CD4-positive, alpha-beta T cell treated with Interleukin-17A for 1 hour (primary cell): ENCODE measurements at regions not wholly inside any gene's neighbourhood (a gene's known extent, or its start where the extent isn't known, plus 50 kb on each side); places are given as distances from the start of the nearest gene placed in this dataset.
"Not testable (repeated sequence)": the region's sequence is repeated elsewhere in the genome, so short reads cannot be mapped to it uniquely, and the experiment has no call there.

ENCODE experiments used
- DNase-seq: peaks from one replicate; pipeline ENCODE4 v3.0.0-alpha.2; 2020

DNA sequence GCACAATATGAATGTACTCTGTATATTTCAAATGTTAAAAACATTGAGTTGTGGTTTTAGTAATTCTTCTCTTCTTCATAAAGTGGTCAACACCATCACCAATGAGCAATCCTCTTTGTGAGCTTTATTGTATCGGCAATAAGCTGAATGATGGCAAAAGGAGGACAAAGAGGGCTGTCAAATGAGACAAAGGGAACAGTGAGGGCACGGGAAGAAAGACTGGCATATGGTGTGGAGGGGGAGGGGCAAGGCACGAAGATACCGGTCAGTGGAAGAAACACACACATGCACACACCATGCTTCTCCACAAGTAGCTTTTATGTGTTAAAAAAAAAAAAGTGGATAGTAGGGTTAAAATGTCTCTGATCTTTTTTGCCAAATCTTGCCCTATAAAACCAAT is 506.8 kb upstream of the CITED2 start:
- no peak for DNase-seq

DNA sequence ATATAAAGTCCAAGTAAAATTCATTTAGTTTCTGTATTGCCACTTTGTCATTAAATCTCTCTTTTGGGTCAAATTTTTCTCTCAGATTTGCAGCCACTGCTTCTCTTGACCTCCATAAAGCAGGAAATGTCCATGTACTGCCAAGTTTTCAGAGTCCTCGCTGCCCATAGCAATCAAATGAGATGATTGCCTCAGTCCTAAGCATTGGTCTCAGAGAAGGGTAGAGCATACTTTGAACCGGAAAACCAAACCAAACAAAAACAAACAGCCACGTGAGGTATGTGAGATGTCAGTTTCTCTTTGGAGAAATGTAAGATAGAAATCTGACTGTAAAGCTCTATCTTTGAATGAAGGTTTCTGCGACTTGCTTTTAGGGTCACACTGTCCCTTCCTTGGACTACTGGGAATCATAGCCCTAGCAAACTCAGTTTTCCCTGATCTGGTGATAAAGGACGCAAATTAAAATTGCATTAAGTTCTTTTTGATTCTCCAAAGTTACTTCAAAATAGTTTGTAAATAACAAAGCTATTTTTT is 505.4 kb upstream of the CITED2 start:
- DNase-seq = no peak

DNA sequence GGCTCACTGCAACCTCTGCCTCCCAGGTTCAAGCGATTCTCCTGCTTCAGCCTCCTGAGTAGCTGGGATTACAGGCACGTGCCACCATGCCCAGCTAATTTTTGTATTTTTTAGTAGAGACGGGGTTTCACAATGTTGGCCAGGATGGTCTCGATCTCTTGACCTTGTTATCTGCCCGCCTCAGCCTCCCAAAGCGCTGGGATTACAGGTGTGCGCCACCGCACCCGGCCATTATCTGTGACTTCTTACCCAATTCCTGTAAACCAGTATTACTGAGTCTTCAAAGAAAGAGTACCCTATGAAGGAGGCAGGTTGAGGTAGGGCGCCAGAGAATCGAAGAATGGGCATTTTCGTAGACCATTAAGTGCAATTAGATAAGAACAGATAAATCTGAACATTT is 504.8 kb upstream of the CITED2 start:
- not testable (repeated sequence) for DNase-seq

- no peak for DNase-seq
Observed at GRCh38 chr6:139877828-139878405, 503.5 kb upstream of the CITED2 start.

DNA sequence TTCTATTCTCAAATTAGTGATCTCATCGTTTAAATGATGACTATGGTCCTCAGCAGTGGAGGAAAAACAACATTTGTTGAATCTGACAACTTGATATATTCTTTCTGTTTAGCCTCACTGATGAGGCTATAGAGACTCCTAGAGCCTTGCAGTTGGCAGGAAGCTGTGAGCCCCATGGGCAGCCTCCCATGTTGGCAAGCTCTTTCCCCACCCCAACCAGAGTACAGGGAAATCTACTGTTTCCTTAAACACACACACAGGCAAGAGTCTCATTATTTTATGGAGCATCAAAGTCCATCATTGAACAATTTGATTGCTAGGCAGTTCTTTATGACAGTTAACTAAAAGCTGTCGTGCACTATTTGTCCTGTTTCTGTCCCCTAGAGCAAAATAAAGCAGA is 498.2 kb upstream of the CITED2 start:
- no peak for DNase-seq

DNA sequence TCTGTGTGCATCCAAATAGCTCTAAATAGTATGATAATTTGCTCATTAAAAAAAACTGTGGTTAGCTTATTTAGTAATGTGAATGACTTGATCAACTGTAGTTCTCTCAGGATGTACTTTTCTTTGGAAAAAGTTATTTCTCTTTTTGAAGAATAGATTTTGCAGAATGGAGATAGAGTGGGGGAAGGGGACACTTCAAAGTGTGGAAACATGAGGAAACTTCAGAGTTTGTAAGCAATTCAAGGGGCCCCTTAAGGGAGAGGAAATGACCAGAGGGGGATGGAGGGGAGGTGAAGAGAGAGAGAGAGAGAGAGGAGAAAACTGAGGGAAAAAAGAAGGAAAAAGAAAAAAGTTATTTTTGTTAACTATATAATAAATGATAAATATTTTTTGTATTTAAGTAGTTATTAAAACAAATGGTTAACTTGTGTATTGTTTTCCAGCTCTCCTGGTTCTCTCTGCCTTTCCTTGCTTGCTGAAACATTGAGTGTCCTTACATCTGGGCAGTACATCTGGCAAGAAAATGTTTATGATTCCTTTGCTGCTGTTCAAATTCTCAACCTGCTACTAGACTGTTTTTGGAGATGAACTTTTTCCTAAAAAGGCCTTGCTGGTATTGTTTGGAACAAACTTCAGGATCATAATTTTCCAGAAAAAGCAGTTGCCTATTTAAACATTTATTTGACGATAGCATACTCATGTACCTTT is 497.5 kb upstream of the CITED2 start:
- DNase-seq = no peak

DNA sequence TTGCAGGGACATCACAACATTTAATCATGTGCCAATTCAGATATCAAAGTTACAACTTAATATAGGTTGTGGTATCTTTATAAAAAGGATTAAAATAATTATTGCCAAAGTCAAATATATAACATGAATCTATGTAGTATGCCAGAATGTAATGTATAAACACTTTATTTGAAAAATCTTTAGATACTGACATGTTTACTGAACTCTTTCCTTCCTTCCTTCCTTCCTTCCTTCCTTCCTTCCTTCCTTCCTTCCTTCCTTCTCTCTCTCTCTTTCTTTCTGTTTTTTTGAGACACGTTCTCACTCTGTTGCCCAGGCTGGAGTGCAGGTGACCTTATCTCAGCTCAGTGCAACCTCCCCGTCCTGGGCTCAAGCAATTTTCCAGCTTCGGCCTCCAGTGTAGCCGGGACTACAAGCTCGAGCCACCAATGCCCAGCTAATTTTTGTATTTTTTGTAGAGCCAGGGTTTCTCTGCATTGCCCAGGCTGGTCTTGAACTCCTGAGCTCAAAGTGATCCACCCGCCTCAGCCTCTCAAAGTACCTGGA is 496.8 kb upstream of the CITED2 start:
- DNase-seq = no peak

DNA sequence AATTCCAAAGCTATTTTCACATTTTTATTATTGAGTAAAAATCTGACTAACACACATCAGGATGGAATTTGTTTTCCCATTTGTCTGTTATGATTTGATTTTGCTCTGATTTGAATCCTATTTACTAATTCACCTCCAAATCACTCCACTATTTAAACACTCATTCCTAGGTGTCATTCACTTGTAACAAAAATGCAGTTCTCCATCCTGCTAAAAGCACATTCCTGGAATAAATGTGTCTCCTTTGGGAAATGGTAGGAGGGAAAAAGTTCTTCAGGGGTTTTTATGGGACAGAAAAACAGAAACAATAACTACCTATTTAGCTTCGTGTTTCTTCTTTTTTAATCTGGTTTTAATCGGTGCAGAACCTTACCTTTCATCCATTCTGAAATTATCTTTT is 494.1 kb upstream of the CITED2 start:
- DNase-seq = no peak

DNA sequence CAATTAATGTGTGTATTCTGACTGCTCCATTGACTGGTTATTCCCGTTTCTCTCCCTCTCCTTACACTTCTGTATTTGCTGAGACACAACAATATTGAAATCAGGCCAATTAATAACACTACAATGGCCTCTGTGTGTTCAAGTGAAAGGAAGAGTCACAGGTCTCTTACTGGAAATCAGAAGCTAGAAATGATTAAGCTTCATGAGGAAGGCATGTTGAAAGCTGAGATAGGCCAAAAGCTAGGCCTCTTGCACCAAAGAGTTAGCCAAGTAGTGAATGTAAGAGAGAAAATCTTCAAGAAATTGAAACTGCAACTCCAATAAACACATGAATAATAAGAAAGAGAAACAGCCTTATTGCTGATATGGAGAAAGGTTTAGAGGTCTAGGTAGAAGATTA is 489.5 kb upstream of the CITED2 start:
- DNase-seq = no peak

DNA sequence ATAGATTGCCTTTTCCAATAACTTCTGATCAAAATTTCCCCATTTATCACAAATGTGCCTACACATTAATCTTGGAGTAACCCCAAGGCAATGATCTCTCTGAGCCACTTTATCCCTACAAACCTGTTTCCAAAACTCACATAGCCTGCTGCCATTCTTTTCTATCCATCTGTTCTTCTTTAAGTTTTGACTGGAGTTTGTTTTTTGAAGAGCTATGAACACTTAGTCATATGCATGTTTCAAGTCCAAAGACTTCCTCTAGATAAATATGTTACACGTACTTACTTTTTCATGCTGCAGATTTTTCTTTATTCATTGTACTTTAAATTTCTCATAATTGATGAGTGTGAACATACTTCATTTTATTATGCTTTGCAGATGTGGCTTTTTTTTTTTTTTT is 488.9 kb upstream of the CITED2 start:
- DNase-seq = no peak

- no peak for DNase-seq
Observed at GRCh38 chr6:139862311-139862710, 487.9 kb upstream of the CITED2 start.

GRCh38 chr6:139860203-139860602 is 485.8 kb upstream of the CITED2 start:
- DNase-seq = no peak

DNA sequence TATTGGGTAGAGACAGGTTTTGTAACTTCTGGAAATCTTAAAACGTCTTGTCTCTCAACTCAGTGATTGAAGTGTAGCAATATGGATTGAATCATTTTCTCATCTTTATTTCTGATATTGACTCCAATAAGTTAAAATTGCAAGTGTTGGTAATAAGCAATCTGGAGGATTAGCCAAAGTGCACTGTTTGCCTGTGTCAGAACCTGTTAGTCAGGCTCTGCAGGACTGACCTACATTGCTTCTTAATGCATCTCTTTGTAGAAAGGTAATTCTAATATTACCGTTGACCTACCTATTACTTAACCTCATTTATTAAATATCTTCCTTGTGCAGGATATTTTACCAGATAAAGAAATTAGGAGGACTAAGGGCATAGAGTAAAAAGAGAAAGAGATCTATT is 484.0 kb upstream of the CITED2 start:
- DNase-seq = no peak

DNA sequence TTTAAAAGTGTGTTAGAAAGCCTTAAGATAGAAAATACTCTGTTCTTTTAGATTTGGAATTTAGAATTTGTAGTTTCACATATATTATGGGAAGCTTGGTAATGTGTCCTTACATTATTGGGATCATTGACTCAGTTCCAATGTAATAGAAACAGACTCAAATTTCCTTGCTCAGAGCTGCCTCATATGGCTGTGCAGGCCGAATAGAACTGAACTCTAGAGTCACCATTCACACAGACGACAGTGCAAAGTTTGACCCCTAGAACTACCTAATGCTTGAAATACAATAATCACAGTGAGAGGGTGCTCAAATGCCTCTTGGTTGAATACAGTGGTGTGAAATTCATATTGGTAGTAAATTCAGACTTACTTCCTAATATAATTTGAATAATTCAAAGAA is 482.7 kb upstream of the CITED2 start:
- no peak for DNase-seq

GRCh38 chr6:139856562-139856961 is 482.1 kb upstream of the CITED2 start:
- DNase-seq = no peak

DNA sequence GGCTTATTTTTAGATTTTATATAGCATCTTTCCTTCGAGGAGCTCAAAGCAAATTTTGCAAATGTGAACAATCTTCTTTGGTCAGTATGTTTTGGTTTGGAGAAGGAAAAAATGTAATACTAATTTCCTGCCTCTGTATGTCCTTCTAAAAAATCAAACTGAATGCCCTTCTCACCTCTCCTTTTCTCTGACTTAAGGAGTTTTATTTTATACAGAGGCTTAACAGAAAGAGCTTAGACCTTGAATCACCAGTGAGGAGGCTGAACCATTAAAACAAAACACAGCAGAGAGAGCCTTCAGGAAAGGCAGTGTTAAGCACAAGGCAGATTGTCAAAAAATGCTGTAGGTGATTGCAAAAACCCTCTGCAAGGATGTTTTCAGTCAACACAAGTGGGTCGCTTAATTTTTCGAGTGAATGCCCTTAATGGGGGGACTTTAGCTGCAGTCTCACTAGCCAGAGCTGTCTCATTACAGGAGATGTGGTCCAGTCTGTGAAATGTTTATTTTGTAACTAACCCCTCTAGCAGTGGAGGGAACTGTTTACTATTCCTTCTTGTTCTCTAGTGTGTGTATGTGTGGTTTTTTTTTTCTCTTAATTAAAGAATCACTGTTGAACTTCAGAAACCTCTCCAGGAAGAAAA is 481.3 kb upstream of the CITED2 start:
- no peak for DNase-seq

DNA sequence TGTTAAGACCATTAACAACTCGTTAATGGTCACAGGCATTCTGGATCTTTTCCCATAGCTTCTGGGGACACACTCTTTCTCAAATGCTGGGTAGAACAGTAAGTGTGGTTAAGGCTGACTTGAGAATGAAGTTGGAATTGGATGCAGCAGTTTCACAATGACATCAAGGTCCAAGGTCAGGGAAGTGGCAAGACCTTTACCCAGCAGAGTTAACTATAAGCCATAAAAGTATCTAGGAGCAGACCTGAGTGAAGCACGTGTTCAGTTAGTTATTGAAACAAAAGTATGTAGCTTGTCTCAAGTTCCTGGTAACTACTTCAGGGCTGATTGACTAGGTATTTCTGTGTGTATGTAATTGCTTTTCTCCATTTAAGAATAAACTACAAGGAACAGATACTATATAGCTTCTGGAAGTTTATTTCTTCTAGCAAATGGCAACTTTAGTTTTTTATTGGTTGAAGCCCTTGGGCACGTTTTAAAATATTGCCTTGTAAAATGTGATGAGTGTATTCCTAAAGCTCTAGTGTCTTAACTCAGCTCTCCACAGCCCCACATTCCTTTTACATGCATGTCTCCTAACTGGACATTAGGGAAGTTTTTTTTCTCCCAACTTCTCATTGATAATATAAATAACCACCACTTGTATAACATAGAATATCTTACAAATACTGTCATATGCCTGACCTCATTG is 479.0 kb upstream of the CITED2 start:
- DNase-seq = no peak

DNA sequence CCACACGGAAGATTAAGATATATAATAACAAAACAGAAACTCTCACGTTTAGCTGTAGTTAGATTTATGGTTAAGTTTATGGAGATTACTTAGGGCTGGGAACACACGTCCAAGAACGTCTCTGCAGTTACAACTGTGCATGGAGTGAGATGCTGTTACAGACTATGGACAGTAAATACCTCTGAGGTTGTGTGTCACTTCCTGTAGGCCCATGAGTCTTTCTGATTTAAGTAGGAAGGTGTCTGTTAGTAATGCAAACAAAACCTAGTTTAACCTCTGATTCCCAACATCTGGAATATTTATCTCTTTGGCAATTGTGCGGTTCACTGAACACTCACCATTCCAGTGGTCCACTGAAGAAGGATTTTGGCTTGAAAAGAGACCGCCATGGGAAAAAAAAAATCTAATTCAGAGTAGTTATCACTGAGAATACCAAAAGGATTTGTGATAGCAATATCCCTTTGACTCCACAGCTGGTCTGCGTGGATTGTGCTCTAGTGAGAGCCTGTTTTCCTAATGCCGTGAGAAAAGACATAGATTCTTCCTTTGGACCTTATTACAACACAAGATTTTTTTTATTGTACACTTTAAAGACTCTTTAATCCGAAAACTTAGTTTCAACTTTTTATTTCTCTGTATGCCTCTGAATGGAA is 478.2 kb upstream of the CITED2 start:
- no peak for DNase-seq

DNA sequence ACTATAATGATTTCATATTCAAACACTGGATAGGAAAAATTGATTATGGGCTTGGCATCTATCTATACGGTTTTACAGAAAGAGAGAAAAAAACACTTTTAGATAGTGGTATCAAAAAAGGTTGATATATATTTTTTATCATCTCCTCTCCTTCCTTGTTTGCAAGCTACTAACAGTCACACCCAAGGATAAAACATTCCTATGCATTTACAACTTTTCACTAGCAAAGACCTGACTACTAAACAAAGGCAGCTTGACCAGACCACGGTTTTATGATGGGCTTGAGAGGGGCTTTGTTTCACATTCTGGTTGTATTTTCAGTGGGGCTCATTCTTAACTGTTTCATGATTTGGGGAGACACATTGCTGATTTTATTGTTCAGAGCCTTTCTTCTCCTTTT is 477.6 kb upstream of the CITED2 start:
- no peak for DNase-seq

- DNase-seq = no peak
Observed at GRCh38 chr6:139851206-139851605, 476.8 kb upstream of the CITED2 start.

DNA sequence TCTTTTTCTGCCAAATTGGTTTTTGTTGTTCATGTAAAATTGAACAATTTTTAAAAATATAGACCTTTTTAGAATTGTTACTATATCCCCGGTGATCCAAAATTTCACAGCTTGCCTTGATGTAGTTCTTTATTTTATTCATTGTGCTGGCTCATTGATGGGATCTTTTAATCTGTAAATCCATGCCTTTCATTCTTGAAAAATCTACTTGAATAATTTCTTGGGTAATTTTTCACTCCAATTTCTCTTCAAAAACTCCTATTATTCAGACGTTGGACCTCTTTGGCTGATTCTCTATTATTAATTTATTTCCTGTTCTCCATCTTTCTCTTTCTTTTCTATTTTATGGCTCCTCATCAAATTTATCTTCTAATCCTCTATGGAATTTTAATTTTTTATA is 476.1 kb upstream of the CITED2 start:
- DNase-seq = no peak

- no peak for DNase-seq
Observed at GRCh38 chr6:139847457-139847813, 473.0 kb upstream of the CITED2 start.
